RWPE1 (cell line): ENCODE measurements at regions not wholly inside any gene's neighbourhood (a gene's known extent, or its start where the extent isn't known, plus 50 kb on each side); places are given as distances from the start of the nearest gene placed in this dataset.

Source experiments
- CTCF ChIA-PET: fragments of 350-600 bp; sonication (Branson Sonifier 250); formaldehyde crosslinking; extraction: SDS; loops from one replicate; lab custom pipeline; 2021; lab: Yijun Ruan, JAX
- POLR2A ChIA-PET: fragments of 400-600 bp; formaldehyde crosslinking; extraction: SDS; loops from one replicate; lab custom pipeline; 2020; ENCODE audit warnings: antibody characterized with exemption; ENCODE audit not compliant: low non-redundant PET; lab: Yijun Ruan, JAX
- DNase-seq: peaks from one replicate; pipeline ENCODE4 v3.0.0; 2012; ENCODE audit warnings: low spot score
- H3K27ac ChIP-seq: fragments of 450-650 bp; 2 replicates; pipeline ENCODE4 v1.5.1; 2017
- CTCF ChIP-seq: fragments of 450-650 bp; conservative IDR thresholded peaks from 2 replicates; pipeline ENCODE4 v1.5.1; 2017; ENCODE audit warnings: low read depth, mild to moderate bottlenecking

DNA sequence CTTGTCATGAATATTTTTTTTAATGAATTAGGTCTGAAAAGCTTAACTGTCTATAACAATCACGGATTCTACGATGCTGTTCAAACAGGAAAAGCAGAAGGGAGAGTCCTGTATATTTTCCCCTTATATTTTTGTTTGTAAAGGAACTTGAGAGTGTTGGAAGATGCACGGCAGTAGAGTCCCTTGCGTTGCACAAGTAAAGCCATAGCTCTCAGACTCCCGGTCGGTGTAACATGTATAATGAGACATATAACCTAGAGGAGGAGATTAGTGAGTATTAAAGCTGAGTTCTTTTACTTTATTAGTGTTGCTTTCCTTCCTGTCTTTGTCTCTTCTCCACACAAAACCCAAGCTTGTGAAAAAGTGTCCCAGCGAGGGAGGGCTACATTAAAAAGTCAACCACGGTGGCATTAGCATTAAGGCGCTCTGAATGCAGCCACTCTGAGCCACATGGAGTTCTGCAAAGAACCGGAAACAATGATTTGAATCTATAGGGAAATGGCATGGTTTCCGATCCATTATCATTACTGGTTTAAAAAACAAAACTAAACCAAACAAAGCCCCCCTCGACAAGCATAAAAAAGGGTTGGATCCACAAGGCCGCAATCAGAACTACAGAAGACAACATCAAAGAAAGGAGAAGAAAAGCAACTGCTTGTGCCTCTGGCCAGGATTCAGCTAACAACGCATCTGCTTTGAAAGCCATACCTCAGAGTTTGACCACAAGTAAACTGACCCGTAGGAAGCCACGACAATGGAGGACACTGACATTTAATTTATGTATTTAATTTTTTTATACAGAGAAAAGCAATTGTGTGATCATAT is 356.8 kb downstream of the LMO4 start:
- no peak overlapping the region for H3K27ac ChIP-seq
- POLR2A ChIA-PET = no interaction called here
- DNase-seq = no peak
- CTCF ChIA-PET = interaction anchor here (0.6 kb wide), 1 partner anchor 81 kb away, joined by 3 read pairs; no protein-coding TSS in a partner anchor
- no peak for TF ChIP-seq CTCF

DNA sequence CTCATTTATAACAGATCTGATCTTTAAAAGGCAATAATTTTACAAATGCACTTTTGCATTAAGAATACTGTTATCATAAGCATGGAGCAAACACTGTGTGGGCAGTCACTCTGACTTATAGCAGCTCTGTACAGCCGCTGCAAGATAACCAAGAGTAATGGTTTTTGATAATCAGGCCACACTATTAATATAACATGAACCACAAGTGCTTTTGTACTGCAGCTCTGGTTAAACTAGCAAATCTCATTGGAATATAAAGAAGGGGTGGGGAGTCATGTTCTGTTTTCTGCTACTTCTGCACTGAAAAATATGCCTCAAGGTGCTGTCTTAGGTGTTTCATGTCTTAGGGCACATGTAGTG is 357.4 kb downstream of the LMO4 start:
- TF ChIP-seq CTCF = no peak
- no peak for DNase-seq
- ChIA-PET POLR2A (no interaction called here), CTCF (interaction anchor here (0.6 kb wide), 1 partner anchor 82 kb away, joined by 3 read pairs; no protein-coding TSS in a partner anchor)
- no peak overlapping the region for H3K27ac ChIP-seq

DNA sequence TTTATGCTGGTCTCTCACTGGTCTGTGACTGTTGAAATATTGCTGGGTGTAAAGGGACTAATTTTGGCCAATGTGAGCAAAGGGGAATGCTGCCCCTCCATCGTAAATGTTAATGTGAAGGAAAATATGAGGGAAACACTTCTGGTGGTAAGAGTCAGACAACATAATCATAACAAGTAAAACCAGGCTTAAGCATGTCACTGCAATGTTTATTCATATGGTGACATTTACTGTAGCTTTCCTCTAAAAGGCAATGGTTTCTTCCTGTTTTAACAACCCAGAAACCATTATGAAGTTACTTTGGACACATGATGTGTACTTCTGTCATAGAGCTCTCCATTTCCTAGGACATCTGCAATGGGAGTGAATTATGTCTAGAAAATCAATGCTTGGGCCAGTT is 358.0 kb downstream of the LMO4 start:
- POLR2A ChIA-PET = no interaction called here
- H3K27ac ChIP-seq = no peak overlapping the region

GRCh38 chr1:87688136-87688535 is 359.5 kb downstream of the LMO4 start:
- DNase-seq = no peak
- ChIA-PET POLR2A (no interaction called here), CTCF (interaction anchor here (0.6 to 0.7 kb wide), 2 partner anchors 518 to 568 kb away, joined by 3 to 6 read pairs; no protein-coding TSS in a partner anchor)
- no peak for TF ChIP-seq CTCF
- H3K27ac ChIP-seq = no peak overlapping the region

More for the DNA sequence above, 358.0 kb downstream of the LMO4 start:
- CTCF ChIA-PET = no interaction called here
- DNase-seq = no peak
- TF ChIP-seq CTCF = no peak

- CTCF ChIA-PET = no interaction called here
- no peak for TF ChIP-seq CTCF
- DNase-seq = no peak
- H3K27ac ChIP-seq = no peak overlapping the region
- POLR2A ChIA-PET = no interaction called here
Observed at GRCh38 chr1:87689487-87689886, 360.8 kb downstream of the LMO4 start.

GRCh38 chr1:87696483-87696882 is 367.8 kb downstream of the LMO4 start:
- H3K27ac ChIP-seq = no peak overlapping the region
- ChIA-PET CTCF (no interaction called here), POLR2A (no interaction called here)
- DNase-seq = no peak
- no peak for TF ChIP-seq CTCF
